ENCODE measurements at regions not wholly inside any gene's neighbourhood (a gene's known extent, or its start where the extent isn't known, plus 50 kb on each side); places are given as distances from the start of the nearest gene placed in this dataset.

DNA sequence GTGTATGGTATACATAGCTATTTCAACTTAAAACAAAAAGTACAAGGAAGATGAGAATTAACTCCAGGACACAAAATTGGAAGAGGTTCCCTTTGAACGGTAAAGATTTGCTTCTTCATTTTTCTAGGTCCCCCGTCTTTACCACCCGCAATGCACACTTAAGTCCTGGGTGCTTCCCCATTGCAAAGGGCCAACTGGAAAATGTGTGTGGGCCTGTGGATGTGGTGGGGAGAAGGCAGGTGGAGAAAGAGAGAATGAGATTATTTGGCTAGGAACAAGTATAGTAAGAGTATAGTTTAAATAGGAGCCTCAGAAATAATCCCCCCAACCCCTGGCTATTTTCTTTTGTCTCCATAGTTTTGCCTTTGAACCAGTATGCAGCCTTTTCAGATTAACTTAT is 115.4 kb downstream of the HLX start:
- Histone ChIP-seq H3K4me1 (no peaks in the 10 kb centered on the region), H3K4me3 (no peak overlapping the region), H3K36me3 (no peaks in the 10 kb centered on the region), H3K9ac (ENCODE audit: low read depth in 2 of 2, low read length in 2 of 2) (no peak overlapping the region), H3K27me3 (no peaks in the 10 kb centered on the region), H3K27ac (no peak overlapping the region), H3K9me3 (no peaks in the 10 kb centered on the region)
- DNase-seq = no peak
- TF ChIP-seq, protein P1, sequence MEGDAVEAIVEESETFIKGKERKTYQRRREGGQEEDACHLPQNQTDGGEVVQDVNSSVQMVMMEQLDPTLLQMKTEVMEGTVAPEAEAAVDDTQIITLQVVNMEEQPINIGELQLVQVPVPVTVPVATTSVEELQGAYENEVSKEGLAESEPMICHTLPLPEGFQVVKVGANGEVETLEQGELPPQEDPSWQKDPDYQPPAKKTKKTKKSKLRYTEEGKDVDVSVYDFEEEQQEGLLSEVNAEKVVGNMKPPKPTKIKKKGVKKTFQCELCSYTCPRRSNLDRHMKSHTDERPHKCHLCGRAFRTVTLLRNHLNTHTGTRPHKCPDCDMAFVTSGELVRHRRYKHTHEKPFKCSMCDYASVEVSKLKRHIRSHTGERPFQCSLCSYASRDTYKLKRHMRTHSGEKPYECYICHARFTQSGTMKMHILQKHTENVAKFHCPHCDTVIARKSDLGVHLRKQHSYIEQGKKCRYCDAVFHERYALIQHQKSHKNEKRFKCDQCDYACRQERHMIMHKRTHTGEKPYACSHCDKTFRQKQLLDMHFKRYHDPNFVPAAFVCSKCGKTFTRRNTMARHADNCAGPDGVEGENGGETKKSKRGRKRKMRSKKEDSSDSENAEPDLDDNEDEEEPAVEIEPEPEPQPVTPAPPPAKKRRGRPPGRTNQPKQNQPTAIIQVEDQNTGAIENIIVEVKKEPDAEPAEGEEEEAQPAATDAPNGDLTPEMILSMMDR (IDR thresholded peaks at IDR 0.05) = no peak
- intact Hi-C loops (cut with DNase I) = no loop called here

DNA sequence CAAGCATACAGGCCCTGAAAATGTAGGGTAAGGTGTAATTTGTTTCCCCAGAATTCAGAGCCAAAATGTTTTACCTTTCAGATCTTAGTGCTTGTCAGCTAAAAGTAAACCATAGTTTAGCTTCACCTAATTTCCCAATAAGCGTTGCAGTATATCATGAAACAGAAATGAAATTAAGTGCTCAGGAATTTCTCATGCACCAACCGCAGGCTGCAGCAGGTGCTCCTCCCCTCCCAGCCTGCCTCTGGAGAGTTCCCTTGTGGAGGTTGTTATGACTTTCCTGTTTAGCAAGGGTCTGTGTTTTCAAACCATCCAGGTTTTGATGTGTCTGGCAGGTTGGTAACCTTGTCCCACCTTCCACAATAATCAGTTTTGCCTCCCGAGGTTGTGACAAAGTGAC is 118.5 kb downstream of the HLX start:
- H3K9ac ChIP-seq (ENCODE audit: low read depth in 2 of 2, low read length in 2 of 2) = no peak overlapping the region
- no peaks in the 10 kb centered on the region for H3K27me3 ChIP-seq
- no peak overlapping the region for H3K27ac ChIP-seq
- intact Hi-C loops (cut with DNase I) = no loop called here
- H3K36me3 ChIP-seq = no peaks in the 10 kb centered on the region
- no peak overlapping the region for H3K4me3 ChIP-seq
- no peak for DNase-seq
- TF ChIP-seq, protein P1 (IDR thresholded peaks at IDR 0.05) = no peak
- no peaks in the 10 kb centered on the region for H3K9me3 ChIP-seq
- H3K4me1 ChIP-seq = no peaks in the 10 kb centered on the region

DNA sequence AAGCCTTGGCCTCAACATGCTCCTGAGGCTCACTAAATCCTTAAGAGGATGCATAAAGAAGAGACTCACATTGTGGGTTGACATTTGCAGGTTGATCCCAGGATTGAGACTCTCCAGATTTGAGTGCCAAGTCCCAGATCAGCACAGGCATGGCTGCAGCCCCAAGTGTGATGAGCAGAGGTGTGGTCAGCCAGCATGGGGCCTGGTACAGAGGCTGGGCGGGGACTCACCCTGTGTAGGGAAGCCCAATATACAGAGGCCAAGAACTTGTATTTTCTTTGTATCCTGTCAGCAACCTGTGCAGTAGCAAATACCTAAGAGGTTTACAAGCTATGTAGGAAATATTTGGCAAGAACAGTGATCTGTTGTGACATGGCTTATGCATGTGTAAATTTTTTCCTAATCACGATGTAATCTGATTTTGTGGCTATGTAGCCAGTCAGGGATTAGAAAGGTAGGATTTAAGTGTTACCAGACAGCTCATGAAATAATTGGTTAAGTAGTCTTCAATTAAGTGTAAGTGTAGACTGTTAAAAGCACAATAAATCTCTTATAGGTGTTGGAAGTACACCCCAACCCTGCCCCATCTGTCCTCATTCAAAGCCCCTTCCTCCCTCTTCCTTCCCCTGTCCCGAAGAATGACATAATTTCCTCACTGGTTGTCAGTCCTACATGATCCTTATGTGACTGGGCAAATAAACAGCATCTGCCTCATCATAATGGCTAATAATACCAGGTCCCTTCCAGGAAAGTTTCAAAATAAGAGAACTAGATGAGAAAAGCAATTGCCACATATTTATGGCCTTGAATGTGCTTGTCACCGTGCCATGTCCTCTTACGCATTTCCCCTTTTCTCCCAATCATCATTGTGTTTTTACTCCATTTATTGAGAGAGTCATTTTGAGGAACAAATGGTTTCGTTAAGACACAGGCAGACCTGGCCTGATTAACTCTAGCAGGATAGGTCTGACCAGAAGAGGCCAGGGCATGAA is 120.9 kb downstream of the HLX start:
- DNase-seq = peak; percentile 24
- Histone ChIP-seq H3K4me1 (no peaks in the 10 kb centered on the region), H3K9ac (ENCODE audit: low read depth in 2 of 2, low read length in 2 of 2) (no peak overlapping the region), H3K4me3 (no peak overlapping the region), H3K36me3 (no peaks in the 10 kb centered on the region), H3K27me3 (no peaks in the 10 kb centered on the region), H3K9me3 (no peaks in the 10 kb centered on the region), H3K27ac (no peak overlapping the region)
- TF ChIP-seq, protein P1 (IDR thresholded peaks at IDR 0.05) = no peak
- intact Hi-C loops (cut with DNase I) = no loop called here

DNA sequence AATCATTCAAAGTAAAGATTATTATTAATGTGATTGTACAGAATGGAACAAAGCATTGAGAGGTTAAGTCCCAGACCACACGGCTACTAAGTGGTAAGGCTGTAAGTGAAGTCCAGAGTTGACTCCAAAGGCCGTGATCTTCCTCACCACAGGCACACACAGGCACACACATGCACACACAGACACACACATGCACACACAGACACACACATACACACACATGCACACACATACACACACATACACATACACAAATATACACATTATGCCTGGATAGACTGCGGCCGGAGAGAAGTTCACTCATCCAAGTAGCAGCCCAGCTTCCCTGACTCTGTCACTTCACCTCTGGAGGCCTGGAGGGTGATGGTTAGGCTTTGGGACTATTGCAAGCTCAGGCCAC is 121.9 kb downstream of the HLX start:
- no peak for DNase-seq
- Histone ChIP-seq H3K9ac (ENCODE audit: low read depth in 2 of 2, low read length in 2 of 2) (no peak overlapping the region), H3K36me3 (no peaks in the 10 kb centered on the region), H3K4me3 (no peak overlapping the region), H3K9me3 (no peaks in the 10 kb centered on the region), H3K27me3 (no peaks in the 10 kb centered on the region), H3K4me1 (no peaks in the 10 kb centered on the region), H3K27ac (no peak overlapping the region)
- TF ChIP-seq, protein P1 (IDR thresholded peaks at IDR 0.05) = no peak
- intact Hi-C loops (cut with DNase I) = no loop called here

DNA sequence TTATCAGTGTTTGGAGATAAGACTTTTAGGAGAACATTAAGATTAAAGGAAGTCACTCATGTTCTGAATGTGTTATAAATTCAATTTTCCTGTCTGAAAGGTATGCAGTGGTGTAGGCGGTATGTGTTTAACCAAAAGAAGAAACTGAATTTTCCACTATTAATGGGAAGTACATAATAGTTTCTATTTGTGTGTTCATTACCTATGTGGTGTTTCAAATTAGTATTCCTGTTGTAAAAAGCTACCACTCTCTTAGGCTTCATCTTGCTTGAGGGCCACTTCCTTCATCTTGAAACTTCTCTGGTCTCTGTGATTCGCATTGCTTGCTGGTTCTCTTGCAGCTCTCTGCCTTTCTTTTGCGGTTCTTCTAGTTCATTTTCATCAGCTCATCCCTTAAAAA is 123.4 kb downstream of the HLX start:
- intact Hi-C loops (cut with DNase I) = no loop called here
- no peaks in the 10 kb centered on the region for H3K9me3 ChIP-seq
- no peaks in the 10 kb centered on the region for H3K36me3 ChIP-seq
- H3K4me3 ChIP-seq = no peak overlapping the region
- TF ChIP-seq, protein P1 (IDR thresholded peaks at IDR 0.05) = no peak
- H3K27me3 ChIP-seq = no peaks in the 10 kb centered on the region
- H3K9ac ChIP-seq (ENCODE audit: low read depth in 2 of 2, low read length in 2 of 2) = no peak overlapping the region
- no peaks in the 10 kb centered on the region for H3K4me1 ChIP-seq
- no peak for DNase-seq
- H3K27ac ChIP-seq = no peak overlapping the region
